H1 (cell line): ENCODE measurements at regions not wholly inside any gene's neighbourhood (a gene's known extent, or its start where the extent isn't known, plus 50 kb on each side); places are given as distances from the start of the nearest gene placed in this dataset.

Source experiments
- CTCF ChIA-PET: fragments of 300-600 bp; sonication (Branson Sonifier 250); formaldehyde crosslinking; loops from one replicate; lab custom pipeline; 2021; ENCODE audit not compliant: partially characterized antibody; lab: Charles Lee
- POLR2A ChIA-PET: fragments of 300-600 bp; sonication (Branson Sonifier 250); formaldehyde crosslinking; loops from one replicate; lab custom pipeline; 2021; ENCODE audit warnings: inconsistent platforms; ENCODE audit not compliant: partially characterized antibody; lab: Charles Lee
- DNase-seq, 2 experiments: peaks; one replicate each; pipeline versions ENCODE4 v3.0.0 to v3.0.0-alpha.2; 2010 to 2022; ENCODE audit warnings: low spot score in 2 of 2, low read depth in 1 of 2, mixed read lengths in 1 of 2
- FAIRE-seq: peaks from 2 replicates; lab custom pipeline; 2011; peaks lifted over from hg19 to GRCh38; lab: Jason Lieb, UNC
- H2AFZ ChIP-seq: 2 replicates; pipeline ENCODE4 v1.8.1; 2012; ENCODE audit warnings: low read length, inconsistent platforms
- H2AK5ac ChIP-seq: 2 replicates; pipeline ENCODE4 v1.6.1; 2013; ENCODE audit warnings: low read depth, low read length
- H2BK120ac ChIP-seq: replicated peaks from 2 replicates; pipeline ENCODE3; 2013; ENCODE audit warnings: low read depth, low read length, inconsistent platforms
- H2BK12ac ChIP-seq: 2 replicates; pipeline ENCODE4 v1.6.1; 2013; ENCODE audit warnings: low read depth, low read length
- H2BK15ac ChIP-seq: 2 replicates; pipeline ENCODE4 v1.6.1; 2013; ENCODE audit warnings: low read length
- H2BK20ac ChIP-seq: 2 replicates; pipeline ENCODE4 v1.6.1; 2013; ENCODE audit warnings: low read length
- H2BK5ac ChIP-seq: 2 replicates; pipeline ENCODE4 v1.6.1; 2013; ENCODE audit warnings: low read depth, low read length
- H3K14ac ChIP-seq: 2 replicates; pipeline ENCODE4 v1.6.1; 2013; ENCODE audit warnings: inconsistent platforms; ENCODE audit not compliant: insufficient read length
- H3K18ac ChIP-seq: 2 replicates; pipeline ENCODE4 v1.6.1; 2013; ENCODE audit warnings: low read length; ENCODE audit errors: extremely low read depth
- H3K23ac ChIP-seq: 2 replicates; pipeline ENCODE4 v1.6.1; 2013; ENCODE audit warnings: inconsistent platforms; ENCODE audit not compliant: insufficient read length
- H3K23me2 ChIP-seq: 2 replicates; pipeline ENCODE4 v1.6.1; 2013; ENCODE audit warnings: low read depth, low read length
- H3K27ac ChIP-seq: 2 replicates; pipeline ENCODE4 v1.6.1; 2011; ENCODE audit warnings: low read depth, low read length, inconsistent platforms
- H3K27me3 ChIP-seq, 4 experiments: replicated peaks in 1 of 4; 1 replicate in 1 of 4; 2 replicates in 3 of 4; pipeline versions ENCODE4 v1.6.1 to v1.8.1; 2011 to 2013; ENCODE audit warnings: low read length in 3 of 4, mild to moderate bottlenecking in 3 of 4, inconsistent platforms in 2 of 4, mixed read lengths in 2 of 4, moderate library complexity in 1 of 4; ENCODE audit not compliant: control insufficient read depth in 3 of 4, insufficient read depth in 3 of 4; ENCODE audit errors: extremely low read depth in 1 of 4
- H3K36me3 ChIP-seq, 4 experiments: 2 replicates each; pipeline versions ENCODE4 v1.6.1 to v1.8.1; 2011 to 2013; ENCODE audit warnings: mild to moderate bottlenecking in 4 of 4, low read length in 3 of 4, moderate library complexity in 2 of 4, control low read depth in 1 of 4, inconsistent platforms in 1 of 4; ENCODE audit not compliant: insufficient read depth in 4 of 4, control insufficient read depth in 2 of 4
- H3K4ac ChIP-seq: replicated peaks from 2 replicates; pipeline ENCODE3; 2013; ENCODE audit warnings: low read length, low read depth, mixed read lengths, inconsistent platforms; ENCODE audit not compliant: insufficient read length
- H3K4me1 ChIP-seq, 4 experiments: replicated peaks in 1 of 4; 1 replicate in 1 of 4; 2 replicates in 3 of 4; pipeline versions ENCODE4 v1.6.1 to v1.8.1; 2011 to 2013; ENCODE audit warnings: low read length in 3 of 4, inconsistent platforms in 2 of 4, mixed read lengths in 1 of 4; ENCODE audit not compliant: insufficient read depth in 4 of 4, control insufficient read depth in 3 of 4
- H3K4me2 ChIP-seq, 2 experiments: 2 replicates each; pipeline versions ENCODE4 v1.6.1 to v1.8.1; 2011 to 2013; ENCODE audit warnings: low read depth in 2 of 2, low read length in 2 of 2, control low read depth in 1 of 2, inconsistent platforms in 1 of 2, mild to moderate bottlenecking in 1 of 2; ENCODE audit not compliant: insufficient read depth in 1 of 2
- H3K4me3 ChIP-seq, 4 experiments: fragments of 200-600, 300-600 bp in 1 of 4; sonication (generic), shearing (Covaris generic), sonication (Bioruptor Twin) in 1 of 4; 2 replicates each; pipeline versions ENCODE4 v1.5.1 to v1.8.1; 2011 to 2016; ENCODE audit warnings: low read length in 4 of 4, low read depth in 3 of 4, control low read depth in 2 of 4, inconsistent platforms in 2 of 4, mild to moderate bottlenecking in 2 of 4, mixed read lengths in 1 of 4, moderate library complexity in 1 of 4; ENCODE audit not compliant: insufficient read depth in 2 of 4; ENCODE audit errors: extremely low read depth in 1 of 4
- H3K56ac ChIP-seq: replicated peaks from 2 replicates; pipeline ENCODE3; 2013; ENCODE audit warnings: low read depth, mild to moderate bottlenecking, mixed read lengths, low read length, inconsistent platforms; ENCODE audit not compliant: insufficient read length
- H3K79me1 ChIP-seq: 2 replicates; pipeline ENCODE4 v1.6.1; 2013; ENCODE audit warnings: low read depth, low read length, control low read depth
- H3K79me2 ChIP-seq, 2 experiments: 2 replicates each; pipeline versions ENCODE4 v1.6.1 to v1.8.1; 2012 to 2013; ENCODE audit warnings: low read length in 2 of 2, mild to moderate bottlenecking in 2 of 2, inconsistent platforms in 1 of 2; ENCODE audit not compliant: insufficient read depth in 2 of 2, control insufficient read depth in 1 of 2
- H3K9ac ChIP-seq, 4 experiments: replicated peaks in 1 of 4; 1 replicate in 1 of 4; 2 replicates in 3 of 4; pipeline versions ENCODE4 v1.6.1 to v1.8.1; 2011 to 2013; ENCODE audit warnings: low read depth in 3 of 4, low read length in 3 of 4, control low read depth in 2 of 4, mild to moderate bottlenecking in 2 of 4, moderate library complexity in 2 of 4, inconsistent platforms in 1 of 4; ENCODE audit errors: extremely low read depth in 1 of 4
- H3K9me3 ChIP-seq, 2 experiments: 2 replicates each; pipeline versions ENCODE4 v1.6.1 to v1.8.1; 2012 to 2013; ENCODE audit warnings: mild to moderate bottlenecking in 2 of 2, moderate library complexity in 2 of 2, control low read depth in 1 of 2, inconsistent platforms in 1 of 2, low read depth in 1 of 2, low read length in 1 of 2, mixed read lengths in 1 of 2; ENCODE audit not compliant: insufficient read depth in 2 of 2
- H4K20me1 ChIP-seq, 2 experiments: replicated peaks in 1 of 2; 2 replicates each; pipeline versions ENCODE3 to v1.8.1; 2011 to 2013; ENCODE audit warnings: inconsistent platforms in 2 of 2, low read length in 2 of 2, mild to moderate bottlenecking in 1 of 2; ENCODE audit not compliant: insufficient read depth in 2 of 2, control insufficient read depth in 1 of 2
- H4K5ac ChIP-seq: 2 replicates; pipeline ENCODE4 v1.6.1; 2013; ENCODE audit warnings: low read length, low read depth, mixed read lengths, inconsistent platforms; ENCODE audit not compliant: insufficient read length
- H4K8ac ChIP-seq: 2 replicates; pipeline ENCODE4 v1.8.0; 2013; ENCODE audit warnings: mild to moderate bottlenecking, moderate library complexity, low read length, inconsistent platforms; ENCODE audit not compliant: insufficient read depth; ENCODE audit errors: extremely low read depth
- H4K91ac ChIP-seq: replicated peaks from 2 replicates; pipeline ENCODE3; 2013; ENCODE audit warnings: low read length, mixed read lengths, inconsistent platforms; ENCODE audit not compliant: insufficient read length
- EP300 ChIP-seq, 2 experiments: IDR thresholded peaks; 1 replicate in 1 of 2; 2 replicates in 1 of 2; pipeline ENCODE4 v1.6.1; 2011 to 2012; ENCODE audit warnings: low read depth in 2 of 2, low read length in 2 of 2, mild to moderate bottlenecking in 2 of 2, borderline replicate concordance in 1 of 2, inconsistent platforms in 1 of 2, moderate library complexity in 1 of 2
- JUN ChIP-seq: IDR thresholded peaks from 2 replicates; pipeline ENCODE4 v1.6.1; 2011; ENCODE audit warnings: low read depth, mild to moderate bottlenecking, improper control_type of control experiment, low read length
- RBBP5 ChIP-seq: IDR thresholded peaks from 2 replicates; pipeline ENCODE4 v1.7.1; 2012; ENCODE audit warnings: low read depth, mild to moderate bottlenecking, inconsistent platforms, low read length, moderate library complexity, borderline replicate concordance
- RFX5 ChIP-seq: IDR thresholded peaks from 2 replicates; pipeline ENCODE4 v1.6.1; 2011; ENCODE audit warnings: low read depth, low read length, improper control_type of control experiment, borderline replicate concordance
- SUZ12 ChIP-seq: fragments of 200-600 bp; sonication (generic); IDR thresholded peaks from 2 replicates; pipeline ENCODE4 v1.6.1; 2012; ENCODE audit warnings: mild to moderate bottlenecking, inconsistent platforms, low read length, moderate library complexity, mixed read lengths
- ZNF274 ChIP-seq: IDR thresholded peaks from 2 replicates; pipeline ENCODE4 v1.7.0; 2012; ENCODE audit warnings: low read length, borderline replicate concordance; ENCODE audit errors: extremely low read depth
- WGBS, 2 experiments: shearing (Covaris generic) in 1 of 2; methylation state at CpG; one replicate each; pipeline versions ENCODE4 v1.1.6 to v1.1.7; 2013 to 2015; ENCODE audit warnings: low lambda C conversion rate in 2 of 2, mixed read lengths in 2 of 2, inconsistent platforms in 1 of 2, low coverage in 1 of 2, missing lambda C conversion rate in 1 of 2; ENCODE audit not compliant: insufficient replicate concordance in 2 of 2, insufficient coverage in 1 of 2, insufficient read length in 1 of 2; ENCODE audit errors: extremely low coverage in 1 of 2, missing lambda C conversion rate in 1 of 2; 5-methylcytosine and 5-hydroxymethylcytosine counted together

DNA sequence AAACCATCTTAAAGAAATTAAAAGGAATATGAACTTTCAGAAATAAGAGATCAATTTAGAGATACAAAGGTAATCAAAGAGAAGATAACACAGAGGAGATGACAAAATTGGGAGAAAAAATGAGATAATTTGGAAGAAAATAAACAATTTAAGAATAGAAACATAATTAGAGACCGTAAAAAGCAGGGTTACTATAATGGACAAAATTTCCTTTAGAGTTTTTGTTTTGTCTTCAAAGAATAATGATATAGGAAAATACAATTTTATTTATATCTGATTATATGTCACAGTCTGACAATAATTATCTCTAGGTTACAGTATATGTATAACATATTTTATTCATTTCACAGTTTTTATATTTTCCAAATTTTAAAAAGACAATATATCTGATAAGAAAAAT, 716.4 kb upstream of the ZNF804A start:
- Histone ChIP-seq H2BK120ac (no peak overlapping the region), H4K20me1 (no peaks in the 10 kb centered on the region), H2BK15ac (no peak overlapping the region), H3K79me1 (no peaks in the 10 kb centered on the region), H3K4ac (no peak overlapping the region), H3K23ac (no peak overlapping the region), H3K4me3 (no peak overlapping the region), H2AFZ (no peak overlapping the region), H2BK12ac (no peak overlapping the region), H3K27me3 (no peaks in the 10 kb centered on the region), H3K23me2 (no peaks in the 10 kb centered on the region), H3K79me2 (no peaks in the 10 kb centered on the region), H3K36me3 (no peaks in the 10 kb centered on the region), H3K4me2 (no peak overlapping the region), H3K14ac (no peak overlapping the region), H4K8ac (no peak overlapping the region), H2BK5ac (no peak overlapping the region), H4K91ac (no peak overlapping the region), H3K4me1 (no peaks in the 10 kb centered on the region), H3K9me3 (no peaks in the 10 kb centered on the region), H2BK20ac (no peak overlapping the region), H4K5ac (no peak overlapping the region), H3K27ac (no peak overlapping the region), H3K56ac (no peak overlapping the region), H3K9ac (no peak overlapping the region), H2AK5ac (no peak overlapping the region), H3K18ac (no peak overlapping the region)
- ChIA-PET POLR2A (no interaction called here), CTCF (no interaction called here)
- 88% methylated on average over 1 of the region's 1 CpG; no CpG with 5 or more reads in 1 of the 2 experiments for WGBS, 2 experiments
- TF ChIP-seq RFX5 (no peak), ZNF274 (no peak), SUZ12 (no peak), JUN (no peak), RBBP5 (no peak), EP300 (IDR thresholded peaks at IDR 0.05; ENCODE audit: borderline replicate concordance in 1 of 2, low read depth in 2 of 2, low read length in 2 of 2) (no peak)
- DNase-seq (no peak), FAIRE-seq (no peak)
